Panc1 (cell line): ENCODE measurements at regions not wholly inside any gene's neighbourhood (a gene's known extent, or its start where the extent isn't known, plus 50 kb on each side); places are given as distances from the start of the nearest gene placed in this dataset.

ENCODE experiments used
- ATAC-seq: fragments of 200-7000 bp; cut with Tn5 transposase; 2 replicates; pipeline ENCODE4 v1.9.1; 2020; ENCODE audit warnings: mild to moderate bottlenecking, moderate library complexity
- BruUV-seq: library from RNA; stranded (reverse); fragments of 400-500 nt; replicated peaks from 2 replicates; lab custom pipeline; 2021; lab: Mats Ljungman, UMichigan
- CTCF ChIA-PET: fragments of 300-600 bp; sonication (Branson Sonifier 250); formaldehyde crosslinking; loops from one replicate; lab custom pipeline; 2022; ENCODE audit warnings: antibody characterized with exemption; lab: Charles Lee
- POLR2A ChIA-PET: fragments of 300-600 bp; sonication (Branson Sonifier 250); formaldehyde crosslinking; loops from one replicate; lab custom pipeline; 2022; ENCODE audit warnings: antibody characterized with exemption; lab: Charles Lee
- DNase-seq: peaks from one replicate; pipeline ENCODE4 v3.0.0-alpha.2; 2010; ENCODE audit warnings: low read depth, low spot score
- H3K27ac ChIP-seq: 2 replicates; pipeline ENCODE4 v1.5.1; 2011; ENCODE audit warnings: mild to moderate bottlenecking, low read length, inconsistent platforms
- H3K27me3 ChIP-seq: fragments of 200-500 bp; sonication (Bioruptor generic); 2 replicates; pipeline ENCODE4 v1.6.0; 2014; ENCODE audit warnings: low read length, inconsistent platforms; ENCODE audit not compliant: control insufficient read depth, insufficient read depth
- H3K36me3 ChIP-seq: fragments of 200-500 bp; sonication (Bioruptor generic); 2 replicates; pipeline ENCODE4 v1.5.1; 2014; ENCODE audit warnings: inconsistent platforms, mild to moderate bottlenecking, low read length, moderate library complexity; ENCODE audit not compliant: control insufficient read depth, insufficient read depth
- H3K4me1 ChIP-seq: 2 replicates; pipeline ENCODE4 v1.5.1; 2011; ENCODE audit warnings: inconsistent platforms, mild to moderate bottlenecking, low read length, moderate library complexity; ENCODE audit not compliant: control insufficient read depth, insufficient read depth
- H3K4me3 ChIP-seq, 2 experiments: 2 replicates each; pipeline ENCODE4 v1.5.1; 2011 to 2012; ENCODE audit warnings: low read depth in 2 of 2, low read length in 2 of 2, mild to moderate bottlenecking in 2 of 2, inconsistent platforms in 1 of 2, moderate library complexity in 1 of 2
- H3K9me3 ChIP-seq: fragments of 200-500 bp; sonication (Bioruptor generic); 2 replicates; pipeline ENCODE4 v1.5.1; 2014; ENCODE audit warnings: low read depth, mild to moderate bottlenecking, inconsistent platforms, low read length, moderate library complexity; ENCODE audit not compliant: control insufficient read depth, insufficient read depth
- CTCF ChIP-seq: fragments of 450-650 bp; IDR thresholded peaks from 2 replicates; pipeline ENCODE4 v1.5.1; 2017; ENCODE audit warnings: mild to moderate bottlenecking
- POLR2AphosphoS5 ChIP-seq: IDR thresholded peaks from 2 replicates; pipeline ENCODE4 v1.6.1; 2012; ENCODE audit warnings: mild to moderate bottlenecking, low read depth, low read length, moderate library complexity
- REST ChIP-seq, 2 experiments: IDR thresholded peaks; 2 replicates each; pipeline ENCODE4 v1.6.1; 2011 to 2012; ENCODE audit warnings: low read depth in 2 of 2, control low read depth in 1 of 2, low read length in 1 of 2, mild to moderate bottlenecking in 1 of 2, moderate library complexity in 1 of 2; ENCODE audit not compliant: insufficient read depth in 1 of 2
- SIN3A ChIP-seq: IDR thresholded peaks from 2 replicates; pipeline ENCODE4 v1.6.1; 2012; ENCODE audit warnings: low read depth, mild to moderate bottlenecking, low read length, moderate library complexity, borderline replicate concordance; ENCODE audit not compliant: insufficient read depth
- TCF7L2 ChIP-seq: IDR thresholded peaks from 2 replicates; pipeline ENCODE4 v1.6.1; 2011; ENCODE audit warnings: mild to moderate bottlenecking, low read depth, low read length, inconsistent platforms
- in situ Hi-C: cut with HindIII; loops from 2 replicates; pipeline ENCODE4 v1.10.0; 2016; ENCODE audit warnings: low sequenced_read_pairs, low pct_unique_long_range_greater_than_20kb
- intact Hi-C: fragments of 100-400 bp; cut with micrococcal nuclease; formaldehyde crosslinking; loops from one replicate; pipeline ENCODE4 v1.10.0; 2022; ENCODE audit not compliant: unreplicated experiment

- CTCF ChIA-PET: no interaction called here
- intact Hi-C loops (no loop called here), in situ Hi-C loops (no loop called here)
- DNase-seq (no peak), ATAC-seq (no peak)
- Histone ChIP-seq H3K27me3 (no peaks in the 10 kb centered on the region; the same call in none of the 2 replicates), H3K27ac (no peak overlapping the region), H3K36me3 (no peaks in the 10 kb centered on the region), H3K4me3 (no peak overlapping the region), H3K9me3 (no peaks in the 10 kb centered on the region), H3K4me1 (peaks cover 6% of the 10 kb centered on the region; the same call in 1 of the 2 replicates)
- TF ChIP-seq CTCF (no peak), SIN3A (no peak), POLR2AphosphoS5 (no peak), TCF7L2 (no peak), REST (IDR thresholded peaks at IDR 0.05; ENCODE audit: insufficient read depth in 1 of 2, low read depth in 2 of 2, low read length in 1 of 2) (no peak)
- no TSS peak for BruUV-seq
- POLR2A ChIA-PET: interaction anchor here (0.5 kb wide), 1 partner anchor 9 kb away, joined by 5 read pairs; no protein-coding TSS in a partner anchor
These were observed 93.7 kb upstream of the DAP start for GRCh38 chr5:10854506-10855277.

- Histone ChIP-seq H3K4me3 (no peak overlapping the region), H3K27me3 (peaks cover 2% of the 10 kb centered on the region), H3K9me3 (no peaks in the 10 kb centered on the region), H3K36me3 (no peaks in the 10 kb centered on the region), H3K27ac (no peak overlapping the region), H3K4me1 (peaks cover 4% of the 10 kb centered on the region; the same call in 1 of the 2 replicates)
- ChIA-PET CTCF (no interaction called here), POLR2A (no interaction called here)
- BruUV-seq: no TSS peak
- in situ Hi-C loops: no loop called here
- no peak for ATAC-seq
- no peak for DNase-seq
- no peak for TF ChIP-seq CTCF
- no peak for TF ChIP-seq TCF7L2
- no peak for TF ChIP-seq SIN3A
- no peak for TF ChIP-seq POLR2AphosphoS5
- no peak for TF ChIP-seq REST (IDR thresholded peaks at IDR 0.05; ENCODE audit: insufficient read depth in 1 of 2, low read depth in 2 of 2, low read length in 1 of 2)
- intact Hi-C loops: no loop called here
These were observed 92.1 kb upstream of the DAP start for GRCh38 chr5:10853154-10853553.
